Body of pancreas (tissue), 4 donors: ENCODE measurements at regions not wholly inside any gene's neighbourhood (a gene's known extent, or its start where the extent isn't known, plus 50 kb on each side); places are given as distances from the start of the nearest gene placed in this dataset.

Experiments used
- CTCF ChIP-seq, 7 experiments: fragments of 450-650 bp in 4 of 7; fragments of 200-600 bp in 3 of 7; sonication (generic) in 3 of 7; IDR thresholded peaks; one replicate each; pipeline ENCODE4 v1.5.1; 2016 to 2019; ENCODE audit warnings: antibody characterized with exemption in 7 of 7
- POLR2A ChIP-seq, 3 donors: fragments of 450-650 bp; IDR thresholded peaks; one replicate each; pipeline ENCODE4 v1.6.1; 2016; ENCODE audit warnings: antibody characterized with exemption in 3 of 3, mild to moderate bottlenecking in 2 of 3

- no peak for TF ChIP-seq CTCF (IDR thresholded peaks at IDR 0.05)
- TF ChIP-seq POLR2A (IDR thresholded peaks at IDR 0.05), result no peak
Measured at GRCh38 chr5:133760532-133760931, 148.2 kb upstream of the FSTL4 start.
